ENCODE measurements at regions not wholly inside any gene's neighbourhood (a gene's known extent, or its start where the extent isn't known, plus 50 kb on each side); places are given as distances from the start of the nearest gene placed in this dataset.

DNA sequence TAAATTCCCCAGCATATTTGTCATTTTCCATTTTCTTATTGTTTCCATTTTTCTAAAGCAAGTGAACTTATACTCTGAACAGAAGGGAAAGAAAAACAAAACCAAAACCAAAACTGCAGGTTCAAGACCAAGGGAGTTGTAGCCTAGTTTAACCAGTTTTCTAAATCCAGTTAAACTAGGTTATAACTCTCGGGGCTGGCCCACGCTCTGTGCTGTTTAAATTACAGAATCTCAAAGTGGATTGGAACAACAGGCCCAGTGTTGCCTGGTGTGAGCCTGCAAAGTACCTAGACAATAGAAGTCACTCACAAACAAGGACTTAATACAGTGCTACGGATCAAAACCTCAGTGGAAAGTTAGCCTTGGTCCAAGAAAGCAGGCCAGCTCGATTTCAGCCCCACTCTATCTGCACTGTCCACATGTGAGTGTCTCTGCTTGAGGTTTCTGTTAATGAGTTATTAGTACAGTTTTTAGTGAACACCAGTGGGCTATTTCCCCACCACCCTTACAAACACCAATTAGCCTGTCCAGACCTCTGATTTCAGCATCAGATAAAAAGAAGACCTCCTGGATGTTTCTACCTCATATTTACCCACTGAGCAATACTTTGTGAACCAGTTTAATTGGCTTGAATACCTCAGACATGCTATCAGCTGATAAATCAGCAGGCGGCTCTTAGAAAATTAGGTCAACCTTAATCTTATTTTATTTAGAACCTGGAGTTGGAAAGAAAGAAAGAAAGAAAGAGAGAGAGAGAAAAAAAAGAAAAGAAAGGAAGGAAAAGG lies 93.8 kb upstream of the PDZRN3 start:
- H3K36me3 Mint-ChIP-seq, result no peaks in the 10 kb centered on the region
- peaks cover 8% of the 10 kb centered on the region for H3K9me3 Mint-ChIP-seq
- ChIA-PET POLR2A (no interaction called here), CTCF (interaction anchor here (0.6 kb wide), 1 partner anchor 29 kb away, joined by 5 read pairs; no protein-coding TSS in a partner anchor)
- TF ChIP-seq ATF1 (CRISPR knock-in tag; IDR thresholded peaks at IDR 0.05), result no peak
- TF ChIP-seq, protein P1, sequence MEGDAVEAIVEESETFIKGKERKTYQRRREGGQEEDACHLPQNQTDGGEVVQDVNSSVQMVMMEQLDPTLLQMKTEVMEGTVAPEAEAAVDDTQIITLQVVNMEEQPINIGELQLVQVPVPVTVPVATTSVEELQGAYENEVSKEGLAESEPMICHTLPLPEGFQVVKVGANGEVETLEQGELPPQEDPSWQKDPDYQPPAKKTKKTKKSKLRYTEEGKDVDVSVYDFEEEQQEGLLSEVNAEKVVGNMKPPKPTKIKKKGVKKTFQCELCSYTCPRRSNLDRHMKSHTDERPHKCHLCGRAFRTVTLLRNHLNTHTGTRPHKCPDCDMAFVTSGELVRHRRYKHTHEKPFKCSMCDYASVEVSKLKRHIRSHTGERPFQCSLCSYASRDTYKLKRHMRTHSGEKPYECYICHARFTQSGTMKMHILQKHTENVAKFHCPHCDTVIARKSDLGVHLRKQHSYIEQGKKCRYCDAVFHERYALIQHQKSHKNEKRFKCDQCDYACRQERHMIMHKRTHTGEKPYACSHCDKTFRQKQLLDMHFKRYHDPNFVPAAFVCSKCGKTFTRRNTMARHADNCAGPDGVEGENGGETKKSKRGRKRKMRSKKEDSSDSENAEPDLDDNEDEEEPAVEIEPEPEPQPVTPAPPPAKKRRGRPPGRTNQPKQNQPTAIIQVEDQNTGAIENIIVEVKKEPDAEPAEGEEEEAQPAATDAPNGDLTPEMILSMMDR (IDR thresholded peaks at IDR 0.05), result no peak
- TF ChIP-seq ZNF281 (CRISPR knock-in tag; IDR thresholded peaks at IDR 0.05), result no peak
- TF ChIP-seq FOXK1 (CRISPR knock-in tag; IDR thresholded peaks at IDR 0.05), result no peak
- TF ChIP-seq, protein P2, sequence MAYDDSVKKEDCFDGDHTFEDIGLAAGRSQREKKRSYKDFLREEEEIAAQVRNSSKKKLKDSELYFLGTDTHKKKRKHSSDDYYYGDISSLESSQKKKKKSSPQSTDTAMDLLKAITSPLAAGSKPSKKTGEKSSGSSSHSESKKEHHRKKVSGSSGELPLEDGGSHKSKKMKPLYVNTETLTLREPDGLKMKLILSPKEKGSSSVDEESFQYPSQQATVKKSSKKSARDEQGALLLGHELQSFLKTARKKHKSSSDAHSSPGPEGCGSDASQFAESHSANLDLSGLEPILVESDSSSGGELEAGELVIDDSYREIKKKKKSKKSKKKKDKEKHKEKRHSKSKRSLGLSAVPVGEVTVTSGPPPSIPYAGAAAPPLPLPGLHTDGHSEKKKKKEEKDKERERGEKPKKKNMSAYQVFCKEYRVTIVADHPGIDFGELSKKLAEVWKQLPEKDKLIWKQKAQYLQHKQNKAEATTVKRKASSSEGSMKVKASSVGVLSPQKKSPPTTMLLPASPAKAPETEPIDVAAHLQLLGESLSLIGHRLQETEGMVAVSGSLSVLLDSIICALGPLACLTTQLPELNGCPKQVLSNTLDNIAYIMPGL (CRISPR knock-in tag; IDR thresholded peaks at IDR 0.05), result no peak
- TF ChIP-seq ZMAT4 (CRISPR knock-in tag; IDR thresholded peaks at IDR 0.05), result no peak
- TF ChIP-seq ZNF317 (CRISPR knock-in tag; IDR thresholded peaks at IDR 0.05; ENCODE audit: borderline replicate concordance, low read depth), result no peak
- no peak for TF ChIP-seq ZNF138 (CRISPR knock-in tag; conservative IDR thresholded peaks at IDR 0.05)
- TF ChIP-seq ZNF425 (CRISPR knock-in tag; conservative IDR thresholded peaks at IDR 0.05), result no peak
- TF ChIP-seq ESRRA (CRISPR knock-in tag; IDR thresholded peaks at IDR 0.05; ENCODE audit: borderline replicate concordance), result no peak
- TF ChIP-seq MLX (CRISPR knock-in tag; IDR thresholded peaks at IDR 0.05), result no peak
- no peak for TF ChIP-seq FOXJ3 (CRISPR knock-in tag; IDR thresholded peaks at IDR 0.05; ENCODE audit: borderline replicate concordance)
- TF ChIP-seq, protein P3, sequence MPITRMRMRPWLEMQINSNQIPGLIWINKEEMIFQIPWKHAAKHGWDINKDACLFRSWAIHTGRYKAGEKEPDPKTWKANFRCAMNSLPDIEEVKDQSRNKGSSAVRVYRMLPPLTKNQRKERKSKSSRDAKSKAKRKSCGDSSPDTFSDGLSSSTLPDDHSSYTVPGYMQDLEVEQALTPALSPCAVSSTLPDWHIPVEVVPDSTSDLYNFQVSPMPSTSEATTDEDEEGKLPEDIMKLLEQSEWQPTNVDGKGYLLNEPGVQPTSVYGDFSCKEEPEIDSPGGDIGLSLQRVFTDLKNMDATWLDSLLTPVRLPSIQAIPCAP (CRISPR knock-in tag; IDR thresholded peaks at IDR 0.05), result no peak
- no peaks in the 10 kb centered on the region; the same call in 1 of the 2 replicates for H3K27me3 Mint-ChIP-seq (ENCODE audit: low read depth)
- no peak overlapping the region for H3K27ac Mint-ChIP-seq
- H3K4me1 Mint-ChIP-seq, result no peaks in the 10 kb centered on the region
- no peak for DNase-seq (ENCODE audit: low spot score)
- H3K4me3 Mint-ChIP-seq, result no peak overlapping the region
- no peak for ATAC-seq
